Neural progenitor cell (in vitro differentiated cells): ENCODE measurements at regions not wholly inside any gene's neighbourhood (a gene's known extent, or its start where the extent isn't known, plus 50 kb on each side); places are given as distances from the start of the nearest gene placed in this dataset.

Experiments used
- EZH2 ChIP-seq: fragments of 200-600 bp; sonication (generic); IDR thresholded peaks from 2 replicates; pipeline ENCODE4 v1.6.1; 2017; ENCODE audit warnings: antibody characterized with exemption, mild to moderate bottlenecking, moderate library complexity
- TF ChIP-seq, protein P1 (sequence below): fragments of 200-600 bp; sonication (generic); IDR thresholded peaks from 2 replicates; pipeline ENCODE4 v1.5.1; 2017; ENCODE audit warnings: antibody characterized with exemption, mild to moderate bottlenecking

DNA sequence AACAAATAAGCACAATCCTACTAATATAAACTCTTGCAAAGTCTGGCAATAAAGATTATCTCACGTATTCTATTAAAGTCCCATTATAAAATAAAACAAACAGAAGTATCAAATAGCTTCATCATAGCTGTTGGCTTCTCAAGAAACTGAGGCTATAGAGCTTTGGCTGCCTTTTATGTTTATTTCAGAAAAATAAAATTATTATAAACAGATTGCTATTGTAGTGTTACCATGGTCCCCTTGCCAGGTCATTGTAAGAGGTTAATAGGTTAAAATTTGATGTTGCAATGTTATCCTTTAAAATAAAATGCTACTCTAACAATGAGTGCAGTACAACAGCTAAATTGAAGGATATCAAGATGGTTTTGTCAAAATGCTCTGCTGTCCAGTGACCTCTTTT lies 828.8 kb upstream of the SOX9 start:
- TF ChIP-seq, protein P1, sequence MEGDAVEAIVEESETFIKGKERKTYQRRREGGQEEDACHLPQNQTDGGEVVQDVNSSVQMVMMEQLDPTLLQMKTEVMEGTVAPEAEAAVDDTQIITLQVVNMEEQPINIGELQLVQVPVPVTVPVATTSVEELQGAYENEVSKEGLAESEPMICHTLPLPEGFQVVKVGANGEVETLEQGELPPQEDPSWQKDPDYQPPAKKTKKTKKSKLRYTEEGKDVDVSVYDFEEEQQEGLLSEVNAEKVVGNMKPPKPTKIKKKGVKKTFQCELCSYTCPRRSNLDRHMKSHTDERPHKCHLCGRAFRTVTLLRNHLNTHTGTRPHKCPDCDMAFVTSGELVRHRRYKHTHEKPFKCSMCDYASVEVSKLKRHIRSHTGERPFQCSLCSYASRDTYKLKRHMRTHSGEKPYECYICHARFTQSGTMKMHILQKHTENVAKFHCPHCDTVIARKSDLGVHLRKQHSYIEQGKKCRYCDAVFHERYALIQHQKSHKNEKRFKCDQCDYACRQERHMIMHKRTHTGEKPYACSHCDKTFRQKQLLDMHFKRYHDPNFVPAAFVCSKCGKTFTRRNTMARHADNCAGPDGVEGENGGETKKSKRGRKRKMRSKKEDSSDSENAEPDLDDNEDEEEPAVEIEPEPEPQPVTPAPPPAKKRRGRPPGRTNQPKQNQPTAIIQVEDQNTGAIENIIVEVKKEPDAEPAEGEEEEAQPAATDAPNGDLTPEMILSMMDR = no peak
- TF ChIP-seq EZH2 = no peak
